PC-9 (cell line): ENCODE measurements at regions not wholly inside any gene's neighbourhood (a gene's known extent, or its start where the extent isn't known, plus 50 kb on each side); places are given as distances from the start of the nearest gene placed in this dataset.

Experiments used
- BruUV-seq: library from RNA; stranded (reverse); fragments of 400-500 nt; replicated peaks from 2 replicates; lab custom pipeline; 2021; lab: Mats Ljungman, UMichigan
- CTCF ChIA-PET: fragments of 300-600 bp; sonication (Branson Sonifier 250); formaldehyde crosslinking; loops from one replicate; lab custom pipeline; 2022; ENCODE audit warnings: antibody characterized with exemption; lab: Charles Lee
- POLR2A ChIA-PET: fragments of 300-600 bp; sonication (Branson Sonifier 250); formaldehyde crosslinking; loops from one replicate; lab custom pipeline; 2022; ENCODE audit warnings: antibody characterized with exemption; ENCODE audit not compliant: unreplicated experiment; lab: Charles Lee
- DNase-seq, 2 experiments: peaks; one replicate each; pipeline versions ENCODE4 v3.0.0 to v3.0.0-alpha.2; 2015 to 2022; ENCODE audit warnings: mixed read lengths in 1 of 2
- H2AFZ ChIP-seq: fragments of 200-600 bp; sonication (generic); 2 replicates; pipeline ENCODE4 v1.8.1; 2017; ENCODE audit warnings: antibody characterized with exemption
- H3F3A ChIP-seq: fragments of 200-600 bp; sonication (generic); 2 replicates; pipeline ENCODE4 v1.8.1; 2017; ENCODE audit warnings: antibody characterized with exemption, mild to moderate bottlenecking, low read depth; ENCODE audit not compliant: insufficient read depth
- H3K27ac ChIP-seq: fragments of 200-600 bp; sonication (generic); 2 replicates; pipeline ENCODE4 v1.6.1; 2016; ENCODE audit warnings: mixed run types
- H3K27me3 ChIP-seq: fragments of 200-600 bp; sonication (generic); 2 replicates; pipeline ENCODE4 v1.6.1; 2016; ENCODE audit warnings: low read depth, mixed run types; ENCODE audit not compliant: insufficient read depth
- H3K36me3 ChIP-seq: fragments of 200-600 bp; sonication (generic); 2 replicates; pipeline ENCODE4 v1.6.1; 2016; ENCODE audit warnings: low read depth, mixed run types
- H3K4me1 ChIP-seq: fragments of 200-600 bp; sonication (generic); replicated peaks from 2 replicates; pipeline ENCODE4 v1.6.1; 2016; ENCODE audit warnings: mixed run types; ENCODE audit not compliant: insufficient read depth
- H3K4me2 ChIP-seq: fragments of 200-600 bp; sonication (generic); 2 replicates; pipeline ENCODE4 v1.6.1; 2017; ENCODE audit warnings: mixed run types
- H3K4me3 ChIP-seq: fragments of 200-600 bp; sonication (generic); 2 replicates; pipeline ENCODE4 v1.6.1; 2016; ENCODE audit warnings: mixed run types
- H3K79me2 ChIP-seq: fragments of 200-600 bp; sonication (generic); 2 replicates; pipeline ENCODE4 v1.6.1; 2017; ENCODE audit warnings: low read depth, mixed run types
- H3K9me2 ChIP-seq: fragments of 200-600 bp; sonication (generic); 2 replicates; pipeline ENCODE4 v1.8.1; 2017; ENCODE audit warnings: mild to moderate bottlenecking; ENCODE audit not compliant: insufficient read depth
- H3K9me3 ChIP-seq: fragments of 200-600 bp; sonication (generic); 2 replicates; pipeline ENCODE4 v1.8.1; 2016; ENCODE audit warnings: low read depth; ENCODE audit not compliant: insufficient read depth
- H4K20me1 ChIP-seq: fragments of 200-600 bp; sonication (generic); 2 replicates; pipeline ENCODE4 v1.8.1; 2017; ENCODE audit not compliant: insufficient read depth
- CTCF ChIP-seq: fragments of 200-600 bp; sonication (generic); conservative IDR thresholded peaks from 2 replicates; pipeline ENCODE4 v1.6.1; 2017; ENCODE audit warnings: mixed run types, antibody characterized with exemption, mild to moderate bottlenecking, moderate library complexity
- EZH2 ChIP-seq: fragments of 200-600 bp; sonication (generic); IDR thresholded peaks from 2 replicates; pipeline ENCODE4 v1.8.0; 2017; ENCODE audit warnings: antibody characterized with exemption, low read depth
- intact Hi-C: fragments of 100-400 bp; cut with micrococcal nuclease; formaldehyde crosslinking; loops from one replicate; pipeline ENCODE4 v1.10.0; 2022; ENCODE audit not compliant: unreplicated experiment

- no peak overlapping the region for H3K4me3 ChIP-seq
- CTCF ChIA-PET, result no interaction called here
- BruUV-seq, result no TSS peak
- TF ChIP-seq EZH2 (no peak), CTCF (no peak)
- H3K79me2 ChIP-seq, result no peaks in the 10 kb centered on the region
- H4K20me1 ChIP-seq, result no peaks in the 10 kb centered on the region
- H3K27ac ChIP-seq, result no peak overlapping the region
- no peak overlapping the region for H2AFZ ChIP-seq
- H3K27me3 ChIP-seq, result peaks cover 16% of the 10 kb centered on the region; the same call in 1 of the 2 replicates
- no peaks in the 10 kb centered on the region for H3K36me3 ChIP-seq
- POLR2A ChIA-PET, result no interaction called here
- H3K4me2 ChIP-seq, result no peak overlapping the region
- no peaks in the 10 kb centered on the region for H3K9me2 ChIP-seq
- DNase-seq, result no peak
- no peaks in the 10 kb centered on the region for H3F3A ChIP-seq
- no peaks in the 10 kb centered on the region for H3K4me1 ChIP-seq
- no peaks in the 10 kb centered on the region for H3K9me3 ChIP-seq
- intact Hi-C loops, result no loop called here
Measured at GRCh38 chr12:47534695-47535094, 171.1 kb downstream of the RPAP3 start.

- H3K4me3 ChIP-seq, result no peak overlapping the region
- H3K79me2 ChIP-seq, result no peaks in the 10 kb centered on the region
- DNase-seq, result no peak
- H3K27ac ChIP-seq, result no peak overlapping the region
- H4K20me1 ChIP-seq, result no peaks in the 10 kb centered on the region
- H3F3A ChIP-seq, result no peaks in the 10 kb centered on the region
- H3K9me2 ChIP-seq, result no peaks in the 10 kb centered on the region
- ChIA-PET CTCF (no interaction called here), POLR2A (no interaction called here)
- intact Hi-C loops, result no loop called here
- no peaks in the 10 kb centered on the region for H3K9me3 ChIP-seq
- H3K27me3 ChIP-seq, result peaks cover 12% of the 10 kb centered on the region
- no peaks in the 10 kb centered on the region for H3K36me3 ChIP-seq
- H3K4me2 ChIP-seq, result no peak overlapping the region
- H3K4me1 ChIP-seq, result no peaks in the 10 kb centered on the region
- no peak overlapping the region for H2AFZ ChIP-seq
- no peak for TF ChIP-seq CTCF
- no peak for TF ChIP-seq EZH2
- BruUV-seq, result no TSS peak
Measured at GRCh38 chr12:47530050-47530449, 175.8 kb downstream of the RPAP3 start.

DNA sequence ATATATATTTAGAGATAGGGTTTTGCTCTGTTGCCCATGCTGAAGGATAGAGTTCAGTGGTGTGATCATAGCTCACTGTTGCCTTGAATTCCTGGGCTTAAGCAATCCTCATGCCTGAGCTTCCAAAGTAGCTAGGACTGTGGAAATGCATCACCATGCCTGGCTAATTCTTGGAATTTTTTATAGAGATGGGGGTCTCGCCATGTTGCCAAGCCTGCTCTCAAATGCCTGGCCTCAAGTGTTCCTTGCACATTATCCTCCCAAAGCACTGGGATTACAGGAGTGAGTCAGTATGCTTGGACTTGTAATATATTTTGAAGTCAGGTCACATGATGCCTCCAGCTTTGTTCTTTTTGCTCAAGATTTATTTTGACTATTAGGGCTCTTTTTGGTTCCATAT is 178.0 kb downstream of the RPAP3 start:
- DNase-seq, result no peak
- no TSS peak for BruUV-seq
- H3K27me3 ChIP-seq, result peaks cover 17% of the 10 kb centered on the region
- no peak overlapping the region for H3K27ac ChIP-seq
- no peaks in the 10 kb centered on the region for H3K9me3 ChIP-seq
- no peak overlapping the region for H3K4me3 ChIP-seq
- no peak overlapping the region for H2AFZ ChIP-seq
- H3K79me2 ChIP-seq, result no peaks in the 10 kb centered on the region
- H3F3A ChIP-seq, result no peaks in the 10 kb centered on the region
- no peaks in the 10 kb centered on the region for H3K9me2 ChIP-seq
- TF ChIP-seq EZH2 (no peak), CTCF (no peak)
- H3K36me3 ChIP-seq, result no peaks in the 10 kb centered on the region
- ChIA-PET POLR2A (no interaction called here), CTCF (no interaction called here)
- H3K4me1 ChIP-seq, result no peaks in the 10 kb centered on the region
- intact Hi-C loops, result no loop called here
- H3K4me2 ChIP-seq, result no peak overlapping the region
- H4K20me1 ChIP-seq, result no peaks in the 10 kb centered on the region
